Fibroblast of gingiva (primary cell): ENCODE measurements at regions not wholly inside any gene's neighbourhood (a gene's known extent, or its start where the extent isn't known, plus 50 kb on each side); places are given as distances from the start of the nearest gene placed in this dataset.

ENCODE experiments used
- DNase-seq: peaks from one replicate; pipeline ENCODE4 v3.0.0-alpha.2; 2011; ENCODE audit warnings: low read depth

- no peak for DNase-seq
Observed at GRCh38 chr11:116442238-116442752, 330.5 kb downstream of the BUD13 start.

GRCh38 chr11:116439361-116439677, 333.5 kb downstream of the BUD13 start:
- DNase-seq = no peak

GRCh38 chr11:116438651-116439360, 334.0 kb downstream of the BUD13 start:
- no peak for DNase-seq

GRCh38 chr11:116434986-116435385, 337.8 kb downstream of the BUD13 start:
- DNase-seq = no peak

GRCh38 chr11:116432301-116432700, 340.5 kb downstream of the BUD13 start:
- no peak for DNase-seq

GRCh38 chr11:116431842-116432241, 340.9 kb downstream of the BUD13 start:
- no peak for DNase-seq

GRCh38 chr11:116428638-116428975, 344.2 kb downstream of the BUD13 start:
- DNase-seq = no peak

GRCh38 chr11:116427903-116428637, 344.7 kb downstream of the BUD13 start:
- DNase-seq = no peak

GRCh38 chr11:116427337-116427902, 345.4 kb downstream of the BUD13 start:
- DNase-seq = no peak

GRCh38 chr11:116426761-116427160, 346.0 kb downstream of the BUD13 start:
- DNase-seq = no peak

- DNase-seq = no peak
Observed at GRCh38 chr11:116424615-116425261, 348.0 kb downstream of the BUD13 start.

- DNase-seq = no peak
Observed at GRCh38 chr11:116422956-116423600, 349.7 kb downstream of the BUD13 start.

- no peak for DNase-seq
Observed at GRCh38 chr11:116422556-116422955, 350.2 kb downstream of the BUD13 start.

- no peak for DNase-seq
Observed at GRCh38 chr11:116421529-116422185, 351.1 kb downstream of the BUD13 start.

- no peak for DNase-seq
Observed at GRCh38 chr11:116420770-116421528, 351.8 kb downstream of the BUD13 start.

- DNase-seq = no peak
Observed at GRCh38 chr11:116420030-116420429, 352.8 kb downstream of the BUD13 start.

- DNase-seq = no peak
Observed at GRCh38 chr11:116418388-116419041, 354.3 kb downstream of the BUD13 start.

GRCh38 chr11:116416852-116417251, 355.9 kb downstream of the BUD13 start:
- no peak for DNase-seq

- no peak for DNase-seq
Observed at GRCh38 chr11:116415095-116415494, 357.7 kb downstream of the BUD13 start.

- DNase-seq = no peak
Observed at GRCh38 chr11:116414357-116414880, 358.4 kb downstream of the BUD13 start.
